IMR-90 (cell line): ENCODE measurements at regions not wholly inside any gene's neighbourhood (a gene's known extent, or its start where the extent isn't known, plus 50 kb on each side); places are given as distances from the start of the nearest gene placed in this dataset.
"Not testable (repeated sequence)": the region's sequence is repeated elsewhere in the genome, so short reads cannot be mapped to it uniquely, and the experiment has no call there.

ENCODE experiments used
- CEBPB ChIP-seq: IDR thresholded peaks from 2 replicates; pipeline ENCODE4 v1.6.1; 2012; ENCODE audit warnings: low read depth, low read length, improper control_type of control experiment
- CTCF ChIP-seq: conservative IDR thresholded peaks from 2 replicates; pipeline ENCODE4 v1.5.1; 2012; ENCODE audit warnings: mild to moderate bottlenecking, low read depth, low read length, improper control_type of control experiment
- FOS ChIP-seq: fragments of 150-350 bp; IDR thresholded peaks from 2 replicates; pipeline ENCODE4 v1.6.1; 2016; ENCODE audit warnings: low read depth, low read length
- MAFK ChIP-seq: IDR thresholded peaks from 2 replicates; pipeline ENCODE4 v1.6.1; 2012; ENCODE audit warnings: low read depth, low read length, improper control_type of control experiment
- POLR2A ChIP-seq: IDR thresholded peaks from 2 replicates; pipeline ENCODE4 v1.6.1; 2012; ENCODE audit warnings: mild to moderate bottlenecking, low read depth, low read length
- RAD21 ChIP-seq: IDR thresholded peaks from 2 replicates; pipeline ENCODE4 v1.6.1; 2012; ENCODE audit warnings: low read length, improper control_type of control experiment
- RCOR1 ChIP-seq: IDR thresholded peaks from 2 replicates; pipeline ENCODE4 v1.6.1; 2012; ENCODE audit warnings: mild to moderate bottlenecking, low read length, improper control_type of control experiment; ENCODE audit not compliant: insufficient replicate concordance

- not testable (repeated sequence) for TF ChIP-seq POLR2A, CTCF, FOS, RAD21, RCOR1, MAFK, CEBPB
Observed at GRCh38 chr2:35957053-35957452, 398.5 kb upstream of the CRIM1 start.
